ENCODE measurements at regions not wholly inside any gene's neighbourhood (a gene's known extent, or its start where the extent isn't known, plus 50 kb on each side); places are given as distances from the start of the nearest gene placed in this dataset.

GRCh38 chr2:116987447-116987846 is 827.0 kb upstream of the DDX18 start:
- TF ChIP-seq, protein P1, sequence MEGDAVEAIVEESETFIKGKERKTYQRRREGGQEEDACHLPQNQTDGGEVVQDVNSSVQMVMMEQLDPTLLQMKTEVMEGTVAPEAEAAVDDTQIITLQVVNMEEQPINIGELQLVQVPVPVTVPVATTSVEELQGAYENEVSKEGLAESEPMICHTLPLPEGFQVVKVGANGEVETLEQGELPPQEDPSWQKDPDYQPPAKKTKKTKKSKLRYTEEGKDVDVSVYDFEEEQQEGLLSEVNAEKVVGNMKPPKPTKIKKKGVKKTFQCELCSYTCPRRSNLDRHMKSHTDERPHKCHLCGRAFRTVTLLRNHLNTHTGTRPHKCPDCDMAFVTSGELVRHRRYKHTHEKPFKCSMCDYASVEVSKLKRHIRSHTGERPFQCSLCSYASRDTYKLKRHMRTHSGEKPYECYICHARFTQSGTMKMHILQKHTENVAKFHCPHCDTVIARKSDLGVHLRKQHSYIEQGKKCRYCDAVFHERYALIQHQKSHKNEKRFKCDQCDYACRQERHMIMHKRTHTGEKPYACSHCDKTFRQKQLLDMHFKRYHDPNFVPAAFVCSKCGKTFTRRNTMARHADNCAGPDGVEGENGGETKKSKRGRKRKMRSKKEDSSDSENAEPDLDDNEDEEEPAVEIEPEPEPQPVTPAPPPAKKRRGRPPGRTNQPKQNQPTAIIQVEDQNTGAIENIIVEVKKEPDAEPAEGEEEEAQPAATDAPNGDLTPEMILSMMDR (IDR thresholded peaks at IDR 0.05) = no peak
- TF ChIP-seq EZH2 (IDR thresholded peaks at IDR 0.05) (no peak), EZH2phosphoT487 (IDR thresholded peaks at IDR 0.05) (no peak)

Data from neural progenitor cell (in vitro differentiated cells).